Spleen (tissue), 7 donors: ENCODE measurements at regions not wholly inside any gene's neighbourhood (a gene's known extent, or its start where the extent isn't known, plus 50 kb on each side); places are given as distances from the start of the nearest gene placed in this dataset.
"Not testable (repeated sequence)": the region's sequence is repeated elsewhere in the genome, so short reads cannot be mapped to it uniquely, and the experiment has no call there.

Source experiments
- POLR2AphosphoS5 ChIP-seq, 3 donors: sonication (generic); formaldehyde crosslinking; IDR thresholded peaks; one replicate each; pipeline ENCODE4 v1.5.1; 2017; ENCODE audit warnings: antibody characterized with exemption in 3 of 3
- TF ChIP-seq, protein P1 (sequence below), 11 experiments: fragments of 200-600 bp in 7 of 11; fragments of 450-650 bp in 4 of 11; sonication (generic) in 4 of 11; IDR thresholded peaks in 8 of 11; conservative IDR thresholded peaks in 3 of 11; 1 replicate in 7 of 11; 2 replicates in 4 of 11; pipeline versions ENCODE4 v1.4.0 to v1.8.0; 2016 to 2021; ENCODE audit warnings: antibody characterized with exemption in 11 of 11, inconsistent platforms in 4 of 11, mild to moderate bottlenecking in 1 of 11
- donor health status: DM: no; HTN: no; CAD: no; lungs with moderate emphysema.
- donor health status: DM: no; HTN: no; CAD: no.
- donor health status: DM: no; HTN: no; CAD: no.

DNA sequence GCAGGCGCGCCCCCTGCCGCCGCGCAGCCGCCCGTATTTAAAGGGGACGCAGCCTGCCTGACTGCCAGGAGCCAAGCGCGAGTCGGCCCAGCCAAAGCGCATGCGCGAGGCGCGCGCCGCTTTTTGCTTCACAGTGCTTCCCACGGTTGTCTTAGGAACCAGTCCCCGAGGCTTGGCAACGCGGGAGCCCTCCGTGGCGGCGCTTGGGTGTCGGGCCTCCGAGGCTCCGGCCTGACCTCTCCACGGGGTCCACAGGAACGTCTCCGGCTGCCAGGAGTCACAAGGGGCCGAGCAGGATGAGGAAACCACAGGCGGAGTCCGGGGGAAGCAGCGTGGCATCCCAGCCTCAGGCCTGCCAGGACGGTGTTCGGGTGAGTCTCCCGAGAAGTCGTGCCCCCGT is 706.7 kb downstream of the KCNJ18 start:
- TF ChIP-seq, protein P1, sequence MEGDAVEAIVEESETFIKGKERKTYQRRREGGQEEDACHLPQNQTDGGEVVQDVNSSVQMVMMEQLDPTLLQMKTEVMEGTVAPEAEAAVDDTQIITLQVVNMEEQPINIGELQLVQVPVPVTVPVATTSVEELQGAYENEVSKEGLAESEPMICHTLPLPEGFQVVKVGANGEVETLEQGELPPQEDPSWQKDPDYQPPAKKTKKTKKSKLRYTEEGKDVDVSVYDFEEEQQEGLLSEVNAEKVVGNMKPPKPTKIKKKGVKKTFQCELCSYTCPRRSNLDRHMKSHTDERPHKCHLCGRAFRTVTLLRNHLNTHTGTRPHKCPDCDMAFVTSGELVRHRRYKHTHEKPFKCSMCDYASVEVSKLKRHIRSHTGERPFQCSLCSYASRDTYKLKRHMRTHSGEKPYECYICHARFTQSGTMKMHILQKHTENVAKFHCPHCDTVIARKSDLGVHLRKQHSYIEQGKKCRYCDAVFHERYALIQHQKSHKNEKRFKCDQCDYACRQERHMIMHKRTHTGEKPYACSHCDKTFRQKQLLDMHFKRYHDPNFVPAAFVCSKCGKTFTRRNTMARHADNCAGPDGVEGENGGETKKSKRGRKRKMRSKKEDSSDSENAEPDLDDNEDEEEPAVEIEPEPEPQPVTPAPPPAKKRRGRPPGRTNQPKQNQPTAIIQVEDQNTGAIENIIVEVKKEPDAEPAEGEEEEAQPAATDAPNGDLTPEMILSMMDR (IDR thresholded peaks at IDR 0.05 in 8 of 11, conservative IDR thresholded peaks at IDR 0.05 in 3 of 11), result not testable (repeated sequence)
- TF ChIP-seq POLR2AphosphoS5 (IDR thresholded peaks at IDR 0.05), result not testable (repeated sequence)
